Endothelial cell of umbilical vein (primary cell): ENCODE measurements at regions not wholly inside any gene's neighbourhood (a gene's known extent, or its start where the extent isn't known, plus 50 kb on each side); places are given as distances from the start of the nearest gene placed in this dataset.

Experiments used
- BruUV-seq: library from RNA; stranded (reverse); fragments of 400-500 nt; replicated peaks from 2 replicates; lab custom pipeline; 2021; lab: Mats Ljungman, UMichigan
- CTCF ChIA-PET: fragments of 300-600, 350-600 bp; sonication (Branson Sonifier 250); formaldehyde crosslinking; loops from one replicate; lab custom pipeline; 2021; ENCODE audit warnings: antibody characterized with exemption, inconsistent platforms; lab: Charles Lee
- POLR2A ChIA-PET: fragments of 300-600, 350-600 bp; sonication (Branson Sonifier 250); formaldehyde crosslinking; loops from one replicate; lab custom pipeline; 2021; ENCODE audit warnings: antibody characterized with exemption, inconsistent platforms; lab: Charles Lee
- DNase-seq: peaks from one replicate; pipeline ENCODE4 v3.0.0-alpha.2; 2011; ENCODE audit warnings: low read depth, low spot score
- FAIRE-seq: peaks from 2 replicates; lab custom pipeline; 2011; peaks lifted over from hg19 to GRCh38; lab: Jason Lieb, UNC
- H2AFZ ChIP-seq: 2 replicates; pipeline ENCODE4 v1.6.0; 2012; ENCODE audit warnings: low read depth, low read length, control low read depth, inconsistent platforms
- H3K27ac ChIP-seq: 2 replicates; pipeline ENCODE4 v1.5.1; 2011; ENCODE audit warnings: low read depth, mild to moderate bottlenecking, control low read depth, low read length, moderate library complexity; ENCODE audit not compliant: insufficient read depth
- H3K27me3 ChIP-seq, 2 experiments: 2 replicates each; pipeline versions ENCODE4 v1.6.0 to v1.6.1; 2011; ENCODE audit warnings: low read length in 2 of 2, mixed read lengths in 1 of 2; ENCODE audit not compliant: control insufficient read depth in 2 of 2, insufficient read depth in 2 of 2
- H3K36me3 ChIP-seq, 2 experiments: 2 replicates in 1 of 2; 3 replicates in 1 of 2; pipeline ENCODE4 v1.5.1; 2011; ENCODE audit warnings: low read length in 2 of 2, mild to moderate bottlenecking in 1 of 2, moderate library complexity in 1 of 2; ENCODE audit not compliant: control insufficient read depth in 2 of 2, insufficient read depth in 2 of 2; ENCODE audit errors: extremely low read depth in 1 of 2
- H3K4me1 ChIP-seq: 3 replicates; pipeline ENCODE4 v1.5.1; 2011; ENCODE audit warnings: mild to moderate bottlenecking, low read length; ENCODE audit not compliant: control insufficient read depth, insufficient read depth; ENCODE audit errors: extremely low read depth
- H3K4me2 ChIP-seq: 2 replicates; pipeline ENCODE4 v1.6.1; 2011; ENCODE audit warnings: low read length, control low read depth, mixed read lengths; ENCODE audit not compliant: insufficient read depth
- H3K4me3 ChIP-seq, 3 experiments: fragments of 200-600 bp in 1 of 3; sonication (generic), shearing (Covaris generic) in 1 of 3; replicated peaks in 1 of 3; 2 replicates each; pipeline ENCODE4 v1.5.1; 2011 to 2016; ENCODE audit warnings: control low read depth in 3 of 3, low read length in 3 of 3, mild to moderate bottlenecking in 2 of 3, inconsistent platforms in 1 of 3, low read depth in 1 of 3, moderate library complexity in 1 of 3; ENCODE audit not compliant: insufficient read depth in 1 of 3
- H3K79me2 ChIP-seq: 2 replicates; pipeline ENCODE4 v1.6.0; 2012; ENCODE audit warnings: low read length, inconsistent platforms; ENCODE audit not compliant: control insufficient read depth, insufficient read depth
- H3K9ac ChIP-seq: replicated peaks from 2 replicates; pipeline ENCODE3; 2011; ENCODE audit warnings: low read length, control low read depth; ENCODE audit not compliant: insufficient read depth; ENCODE audit errors: extremely low read depth
- H3K9me1 ChIP-seq: replicated peaks from 3 replicates; pipeline ENCODE4 v1.6.0; 2011; ENCODE audit warnings: mild to moderate bottlenecking, low read length; ENCODE audit not compliant: control insufficient read depth, insufficient read depth; ENCODE audit errors: extremely low read depth
- H3K9me3 ChIP-seq: replicated peaks from 2 replicates; pipeline ENCODE4 v1.5.1; 2012; ENCODE audit warnings: low read length, inconsistent platforms; ENCODE audit not compliant: control insufficient read depth, insufficient read depth
- H4K20me1 ChIP-seq: replicated peaks from 2 replicates; pipeline ENCODE3; 2011; ENCODE audit warnings: mild to moderate bottlenecking, low read length; ENCODE audit not compliant: control insufficient read depth, insufficient read depth; ENCODE audit errors: extremely low read depth
- CTCF ChIP-seq, 2 donors: IDR thresholded peaks; 1 replicate in 1 of 2; 2 replicates in 1 of 2; pipeline ENCODE4 v1.5.1; 2011; ENCODE audit warnings: low read length in 2 of 2, mild to moderate bottlenecking in 2 of 2, moderate library complexity in 2 of 2, control low read depth in 1 of 2, inconsistent platforms in 1 of 2, low read depth in 1 of 2; ENCODE audit not compliant: insufficient read depth in 1 of 2; ENCODE audit errors: extremely low read depth in 1 of 2
- EZH2 ChIP-seq: IDR thresholded peaks from 2 replicates; pipeline ENCODE4 v1.6.1; 2012; ENCODE audit warnings: borderline replicate concordance, low read depth, mild to moderate bottlenecking, moderate library complexity, low read length, inconsistent platforms; ENCODE audit not compliant: severe bottlenecking
- FOS ChIP-seq: IDR thresholded peaks from 2 replicates; pipeline ENCODE4 v1.6.1; 2011; ENCODE audit warnings: mild to moderate bottlenecking, low read length, moderate library complexity, borderline replicate concordance; ENCODE audit not compliant: insufficient read depth
- GATA2 ChIP-seq: IDR thresholded peaks from 2 replicates; pipeline ENCODE4 v1.7.0; 2011; ENCODE audit warnings: low read depth, mild to moderate bottlenecking, moderate library complexity, mixed read lengths, low read length; ENCODE audit not compliant: insufficient read length, insufficient read depth
- JUN ChIP-seq: IDR thresholded peaks from 2 replicates; pipeline ENCODE4 v1.6.1; 2011; ENCODE audit warnings: borderline replicate concordance, low read depth; ENCODE audit not compliant: insufficient read length, insufficient read depth
- MAX ChIP-seq: IDR thresholded peaks from 2 replicates; pipeline ENCODE4 v1.6.1; 2011; ENCODE audit not compliant: insufficient read depth, insufficient read length
- MYC ChIP-seq: IDR thresholded peaks from one replicate; pipeline ENCODE4 v1.6.1; 2011; ENCODE audit warnings: mild to moderate bottlenecking, low read depth, low read length
- POLR2A ChIP-seq: IDR thresholded peaks from 2 replicates; pipeline ENCODE4 v1.6.1; 2012; ENCODE audit warnings: low read depth, mild to moderate bottlenecking, control low read depth, low read length
- POLR2AphosphoS5 ChIP-seq: IDR thresholded peaks from 2 replicates; pipeline ENCODE4 v1.6.1; 2012; ENCODE audit warnings: low read depth, mild to moderate bottlenecking, control low read depth, low read length, moderate library complexity; ENCODE audit not compliant: insufficient read depth
- dilution Hi-C: fragments of 300-500 bp; cut with MboI; formaldehyde crosslinking; loops from one replicate; pipeline ENCODE4 v1.15.0; 2019; ENCODE audit warnings: low sequenced_read_pairs; ENCODE audit not compliant: extremely low pct_ligation_motif_present
- intact Hi-C: fragments of 100-400 bp; cut with micrococcal nuclease; formaldehyde crosslinking; loops from one replicate; pipeline ENCODE4 v1.10.0; 2022

GRCh38 chr6:139638179-139638941 is 263.9 kb upstream of the CITED2 start:
- TF ChIP-seq POLR2AphosphoS5 (no peak), POLR2A (no peak), MAX (no peak), JUN (no peak), FOS (no peak), GATA2 (no peak), CTCF (IDR thresholded peaks at IDR 0.05; ENCODE audit: extremely low read depth in 1 of 2, insufficient read depth in 1 of 2, low read depth in 1 of 2, low read length in 2 of 2) (no peak), MYC (no peak), EZH2 (no peak)
- POLR2A ChIA-PET, result no interaction called here
- DNase-seq, result no peak
- Histone ChIP-seq H3K4me1 (no peaks in the 10 kb centered on the region), H3K27ac (no peak overlapping the region), H3K9me1 (no peaks in the 10 kb centered on the region), H3K4me3 (no peak overlapping the region), H3K9me3 (no peaks in the 10 kb centered on the region), H3K9ac (no peak overlapping the region), H2AFZ (no peak overlapping the region), H3K79me2 (no peaks in the 10 kb centered on the region), H4K20me1 (no peaks in the 10 kb centered on the region), H3K4me2 (no peak overlapping the region), H3K27me3 (no peaks in the 10 kb centered on the region), H3K36me3 (no peaks in the 10 kb centered on the region)
- CTCF ChIA-PET, result no interaction called here
- intact Hi-C loops (no loop called here), dilution Hi-C loops (no loop called here)
- BruUV-seq, result no TSS peak
- no peak for FAIRE-seq
